HEK293 (cell line): ENCODE measurements at regions not wholly inside any gene's neighbourhood (a gene's known extent, or its start where the extent isn't known, plus 50 kb on each side); places are given as distances from the start of the nearest gene placed in this dataset.

Experiments used
- AEBP2 ChIP-seq: fragments of 450-650 bp; formaldehyde crosslinking; IDR thresholded peaks from 2 replicates; pipeline ENCODE4 v1.5.1; 2016; ENCODE audit warnings: missing biosample characterization, missing genetic modification characterization, borderline replicate concordance
- BCL6B ChIP-seq: fragments of 450-650 bp; formaldehyde crosslinking; IDR thresholded peaks from 2 replicates; pipeline ENCODE4 v1.5.1; 2017; ENCODE audit warnings: missing biosample characterization, missing genetic modification characterization
- GLIS2 ChIP-seq: fragments of 450-650 bp; formaldehyde crosslinking; IDR thresholded peaks from 2 replicates; pipeline ENCODE4 v1.5.1; 2016; ENCODE audit warnings: missing biosample characterization, missing genetic modification characterization
- HIC1 ChIP-seq: fragments of 450-650 bp; formaldehyde crosslinking; IDR thresholded peaks from 2 replicates; pipeline ENCODE4 v1.5.1; 2016; ENCODE audit warnings: missing biosample characterization, missing genetic modification characterization
- KLF16 ChIP-seq: fragments of 450-650 bp; formaldehyde crosslinking; IDR thresholded peaks from 2 replicates; pipeline ENCODE4 v1.5.1; 2017; ENCODE audit warnings: missing biosample characterization, missing genetic modification characterization
- MYNN ChIP-seq: fragments of 450-650 bp; formaldehyde crosslinking; IDR thresholded peaks from 2 replicates; pipeline ENCODE4 v1.5.1; 2016; ENCODE audit warnings: missing biosample characterization, missing genetic modification characterization, borderline replicate concordance
- PATZ1 ChIP-seq: fragments of 450-650 bp; formaldehyde crosslinking; IDR thresholded peaks from 2 replicates; pipeline ENCODE4 v1.5.1; 2016; ENCODE audit warnings: missing biosample characterization, missing genetic modification characterization
- TSHZ1 ChIP-seq: fragments of 450-650 bp; formaldehyde crosslinking; IDR thresholded peaks from 2 replicates; pipeline ENCODE4 v1.5.1; 2016; ENCODE audit warnings: missing biosample characterization, missing genetic modification characterization, borderline replicate concordance
- ZFP37 ChIP-seq: fragments of 450-650 bp; formaldehyde crosslinking; IDR thresholded peaks from 2 replicates; pipeline ENCODE4 v1.5.1; 2016; ENCODE audit warnings: missing biosample characterization, missing genetic modification characterization
- ZFP41 ChIP-seq: fragments of 450-650 bp; formaldehyde crosslinking; IDR thresholded peaks from 2 replicates; pipeline ENCODE4 v1.5.1; 2016; ENCODE audit warnings: missing biosample characterization, missing genetic modification characterization, borderline replicate concordance
- ZNF10 ChIP-seq: fragments of 450-650 bp; formaldehyde crosslinking; IDR thresholded peaks from 2 replicates; pipeline ENCODE4 v1.5.1; 2017; ENCODE audit warnings: missing biosample characterization, missing genetic modification characterization
- ZNF133 ChIP-seq: fragments of 450-650 bp; formaldehyde crosslinking; IDR thresholded peaks from 2 replicates; pipeline ENCODE4 v1.5.1; 2016; ENCODE audit warnings: missing biosample characterization, missing genetic modification characterization
- ZNF140 ChIP-seq: fragments of 450-650 bp; formaldehyde crosslinking; IDR thresholded peaks from 2 replicates; pipeline ENCODE4 v1.5.1; 2016; ENCODE audit warnings: missing biosample characterization, missing genetic modification characterization
- ZNF155 ChIP-seq: fragments of 450-650 bp; formaldehyde crosslinking; IDR thresholded peaks from 2 replicates; pipeline ENCODE4 v1.5.1; 2016; ENCODE audit warnings: missing biosample characterization, missing genetic modification characterization
- ZNF184 ChIP-seq: fragments of 450-650 bp; IDR thresholded peaks from 2 replicates; pipeline ENCODE4 v1.5.1; 2018; ENCODE audit warnings: missing biosample characterization, mild to moderate bottlenecking, missing genetic modification characterization
- ZNF19 ChIP-seq: fragments of 450-650 bp; formaldehyde crosslinking; IDR thresholded peaks from 2 replicates; pipeline ENCODE4; 2016; ENCODE audit warnings: missing biosample characterization, missing genetic modification characterization, low read depth
- ZNF2 ChIP-seq: fragments of 450-650 bp; formaldehyde crosslinking; IDR thresholded peaks from 2 replicates; pipeline ENCODE4 v1.5.1; 2016; ENCODE audit warnings: missing biosample characterization, missing genetic modification characterization
- ZNF202 ChIP-seq: fragments of 450-650 bp; formaldehyde crosslinking; IDR thresholded peaks from 2 replicates; pipeline ENCODE4 v1.5.1; 2016; ENCODE audit warnings: missing biosample characterization, missing genetic modification characterization, borderline replicate concordance
- ZNF266 ChIP-seq: fragments of 450-650 bp; formaldehyde crosslinking; IDR thresholded peaks from 2 replicates; pipeline ENCODE4 v1.5.1; 2016; ENCODE audit warnings: missing biosample characterization, missing genetic modification characterization, low read depth
- ZNF292 ChIP-seq: fragments of 450-650 bp; formaldehyde crosslinking; IDR thresholded peaks from 2 replicates; pipeline ENCODE4 v1.5.1; 2016; ENCODE audit warnings: low read depth, missing biosample characterization, missing genetic modification characterization, borderline replicate concordance
- ZNF48 ChIP-seq: fragments of 450-650 bp; formaldehyde crosslinking; IDR thresholded peaks from 2 replicates; pipeline ENCODE4 v1.5.1; 2016; ENCODE audit warnings: missing biosample characterization, missing genetic modification characterization
- ZNF501 ChIP-seq: fragments of 450-650 bp; formaldehyde crosslinking; IDR thresholded peaks from 2 replicates; pipeline ENCODE4 v1.5.1; 2016; ENCODE audit warnings: missing biosample characterization, missing genetic modification characterization
- ZNF521 ChIP-seq: fragments of 450-650 bp; formaldehyde crosslinking; IDR thresholded peaks from 2 replicates; pipeline ENCODE4 v1.5.1; 2017; ENCODE audit warnings: missing biosample characterization, mild to moderate bottlenecking, missing genetic modification characterization
- ZNF544 ChIP-seq: fragments of 450-650 bp; formaldehyde crosslinking; IDR thresholded peaks from 2 replicates; pipeline ENCODE4 v1.5.0; 2017; ENCODE audit warnings: missing biosample characterization, missing genetic modification characterization
- ZNF558 ChIP-seq: fragments of 450-650 bp; formaldehyde crosslinking; IDR thresholded peaks from 2 replicates; pipeline ENCODE4 v1.5.1; 2016; ENCODE audit warnings: missing biosample characterization, missing genetic modification characterization
- ZNF639 ChIP-seq: fragments of 450-650 bp; formaldehyde crosslinking; IDR thresholded peaks from 2 replicates; pipeline ENCODE4 v1.5.1; 2016; ENCODE audit warnings: missing biosample characterization, missing genetic modification characterization
- ZNF670 ChIP-seq: fragments of 450-650 bp; formaldehyde crosslinking; IDR thresholded peaks from 2 replicates; pipeline ENCODE4 v1.5.1; 2016; ENCODE audit warnings: missing biosample characterization, missing genetic modification characterization, low read depth

- TF ChIP-seq ZNF19 (tag by site-specific recombination) (no peak), ZNF521 (tag by site-specific recombination) (no peak), HIC1 (tag by site-specific recombination) (peak; percentile 82), ZNF501 (tag by site-specific recombination) (peak; percentile 66; the same call in 1 of the 2 replicates), BCL6B (tag by site-specific recombination) (no peak), ZNF202 (tag by site-specific recombination) (no peak), ZNF670 (tag by site-specific recombination) (no peak), MYNN (tag by site-specific recombination) (no peak), GLIS2 (peak; percentile 55; the same call in 1 of the 2 replicates), ZNF544 (tag by site-specific recombination) (no peak), ZNF133 (tag by site-specific recombination) (no peak), ZNF266 (tag by site-specific recombination) (no peak), ZFP41 (tag by site-specific recombination) (no peak), ZNF140 (tag by site-specific recombination) (no peak), AEBP2 (tag by site-specific recombination) (no peak), PATZ1 (tag by site-specific recombination) (peak; percentile 48; the same call in 1 of the 2 replicates), TSHZ1 (tag by site-specific recombination) (peak; percentile 86; the same call in 1 of the 2 replicates), ZNF2 (tag by site-specific recombination) (peak; percentile 75), ZNF48 (no peak), ZNF155 (tag by site-specific recombination) (no peak), ZNF558 (tag by site-specific recombination) (0 out of 2 replicates have a peak, but pooled peaks have one; percentile 2), ZFP37 (tag by site-specific recombination) (no peak), ZNF639 (tag by site-specific recombination) (peak; percentile 61; the same call in 1 of the 2 replicates), ZNF292 (tag by site-specific recombination) (no peak), ZNF10 (tag by site-specific recombination) (peak; percentile 83; the same call in 1 of the 2 replicates), KLF16 (tag by site-specific recombination) (no peak), ZNF184 (tag by site-specific recombination) (no peak)
Observed at GRCh38 chr12:24378548-24379407, 429.3 kb upstream of the SOX5 start (continued).
